ENCODE measurements at regions not wholly inside any gene's neighbourhood (a gene's known extent, or its start where the extent isn't known, plus 50 kb on each side); places are given as distances from the start of the nearest gene placed in this dataset.

GRCh38 chr2:181139831-181140230, 159.4 kb downstream of the UBE2E3 start:
- no peak overlapping the region for H2AFZ ChIP-seq (ENCODE audit: low read length)
- no peak overlapping the region for H3K4me3 ChIP-seq (replicated peaks in 1 of 3; ENCODE audit: insufficient read depth in 1 of 3, low read depth in 2 of 3, low read length in 3 of 3)
- ATAC-seq, result no peak
- no peak overlapping the region for H3K4me2 ChIP-seq (ENCODE audit: low read depth, low read length)
- no TSS peak for BruUV-seq (replicated peaks)
- H3K27me3 ChIP-seq (ENCODE audit: control insufficient read depth in 1 of 2, insufficient read depth in 2 of 2, low read length in 2 of 2), result no peaks in the 10 kb centered on the region
- no peak for TF ChIP-seq ZBTB42 (CRISPR knock-in tag; IDR thresholded peaks at IDR 0.05)
- TF ChIP-seq TFAP4 (IDR thresholded peaks at IDR 0.05; ENCODE audit: borderline replicate concordance, low read depth), result no peak
- no peak for TF ChIP-seq ASH2L (IDR thresholded peaks at IDR 0.05; ENCODE audit: insufficient read length, low read depth, low read length)
- TF ChIP-seq ZNF660 (CRISPR knock-in tag; IDR thresholded peaks at IDR 0.05; ENCODE audit: borderline replicate concordance, low read depth), result no peak
- TF ChIP-seq ZNF83 (CRISPR knock-in tag; IDR thresholded peaks at IDR 0.05; ENCODE audit: borderline replicate concordance), result no peak
- TF ChIP-seq ZNF205 (CRISPR knock-in tag; IDR thresholded peaks at IDR 0.05), result no peak
- TF ChIP-seq TFDP1 (CRISPR knock-in tag; IDR thresholded peaks at IDR 0.05; ENCODE audit: borderline replicate concordance), result no peak
- no peak for TF ChIP-seq ZXDC (CRISPR knock-in tag; IDR thresholded peaks at IDR 0.05)
- TF ChIP-seq ZNF781 (CRISPR knock-in tag; IDR thresholded peaks at IDR 0.05; ENCODE audit: borderline replicate concordance, not compliant biosample characterization), result no peak
- no peak for TF ChIP-seq TEAD3 (CRISPR knock-in tag; optimal IDR thresholded peaks at IDR 0.05; ENCODE audit: borderline replicate concordance)
- no peak for TF ChIP-seq DNMT3B (CRISPR knock-in tag; conservative IDR thresholded peaks at IDR 0.05)
- TF ChIP-seq PRDM10 (CRISPR knock-in tag; IDR thresholded peaks at IDR 0.05; ENCODE audit: low read depth), result no peak
- no peak for TF ChIP-seq ZMYM2 (CRISPR knock-in tag; IDR thresholded peaks at IDR 0.05)
- TF ChIP-seq ZNF816 (CRISPR knock-in tag; IDR thresholded peaks at IDR 0.05; ENCODE audit: borderline replicate concordance), result no peak
- no peak for TF ChIP-seq ZNF569 (CRISPR knock-in tag; IDR thresholded peaks at IDR 0.05; ENCODE audit: borderline replicate concordance)
- H3K4me1 ChIP-seq (ENCODE audit: insufficient read depth, low read length), result no peaks in the 10 kb centered on the region
- DNase-seq (ENCODE audit: low spot score), result no peak
- H3K36me3 ChIP-seq (replicated peaks in 1 of 2; ENCODE audit: control insufficient read depth in 1 of 2, insufficient read depth in 2 of 2, low read length in 2 of 2), result no peaks in the 10 kb centered on the region
- no peak overlapping the region for H3K27ac ChIP-seq (ENCODE audit: extremely low read length, insufficient read depth, low read length)
- FAIRE-seq, result no peak
- intact Hi-C loops (cut with micrococcal nuclease; ENCODE audit: unreplicated experiment), result no loop called here
- ChIA-PET POLR2A (no interaction called here), CTCF (ENCODE audit: low intra/inter-chr PET ratio, low total read pairs) (no interaction called here)
- H4K20me1 ChIP-seq (ENCODE audit: insufficient read depth, low read length), result no peaks in the 10 kb centered on the region
- H3K9me3 ChIP-seq (ENCODE audit: low read length), result no peaks in the 10 kb centered on the region
- in situ Hi-C loops (cut with HindIII; ENCODE audit: extremely low pct_ligation_motif_present, low pct_unique_long_range_greater_than_20kb), result no loop called here
- H3K9ac ChIP-seq (ENCODE audit: insufficient read depth, low read depth, low read length), result no peak overlapping the region
- WGBS (ENCODE audit: low lambda C conversion rate), result under 1% methylated on average over 2 of the region's 2 CpGs
- no peaks in the 10 kb centered on the region for H3K79me2 ChIP-seq (ENCODE audit: insufficient read depth, low read length)

Data from HepG2 (cell line).